HEK293 (cell line): ENCODE measurements at regions not wholly inside any gene's neighbourhood (a gene's known extent, or its start where the extent isn't known, plus 50 kb on each side); places are given as distances from the start of the nearest gene placed in this dataset.

Experiments used
- CTCF ChIA-PET: fragments of 350-600 bp; formaldehyde crosslinking; extraction: SDS; loops from one replicate; lab custom pipeline; 2021; ENCODE audit warnings: antibody characterized with exemption; lab: Yijun Ruan, JAX
- POLR2A ChIA-PET: fragments of 300-600 bp; formaldehyde crosslinking; extraction: SDS; loops from one replicate; lab custom pipeline; 2020; ENCODE audit warnings: antibody characterized with exemption, inconsistent platforms; lab: Yijun Ruan, JAX
- H3K27ac ChIP-seq: fragments of 200-500 bp; sonication (Bioruptor generic); 2 replicates; pipeline ENCODE4 v1.5.1; 2014; ENCODE audit warnings: low read depth, low read length, control low read depth, inconsistent platforms; ENCODE audit errors: extremely low read depth
- H3K36me3 ChIP-seq, 2 experiments: fragments of 200-500 bp in 1 of 2; sonication (Bioruptor generic) in 1 of 2; 1 replicate in 1 of 2; 2 replicates in 1 of 2; pipeline ENCODE4 v1.5.1; 2014 to 2017; ENCODE audit warnings: inconsistent platforms in 2 of 2, low read length in 2 of 2; ENCODE audit not compliant: control insufficient read depth in 2 of 2, insufficient read depth in 1 of 2
- H3K4me1 ChIP-seq: fragments of 200-500 bp; sonication (Bioruptor generic); 2 replicates; pipeline ENCODE4 v1.5.1; 2014; ENCODE audit warnings: mild to moderate bottlenecking, low read length, inconsistent platforms; ENCODE audit not compliant: control insufficient read depth, insufficient read depth
- H3K4me3 ChIP-seq: 2 replicates; pipeline ENCODE4 v1.5.1; 2011; ENCODE audit warnings: low read depth, mild to moderate bottlenecking, control low read depth, low read length, moderate library complexity
- H3K9me3 ChIP-seq: fragments of 200-500 bp; sonication (Bioruptor generic); 2 replicates; pipeline ENCODE4 v1.5.1; 2014; ENCODE audit warnings: low read depth, low read length, inconsistent platforms; ENCODE audit not compliant: control insufficient read depth, insufficient read depth
- PRDM1 ChIP-seq: fragments of 450-650 bp; formaldehyde crosslinking; IDR thresholded peaks from 2 replicates; pipeline ENCODE4; 2016; ENCODE audit warnings: missing biosample characterization, missing genetic modification characterization
- PRDM6 ChIP-seq: fragments of 450-650 bp; formaldehyde crosslinking; IDR thresholded peaks from 2 replicates; pipeline ENCODE4 v1.5.1; 2017; ENCODE audit warnings: missing biosample characterization, missing genetic modification characterization
- SCRT1 ChIP-seq: fragments of 450-650 bp; formaldehyde crosslinking; IDR thresholded peaks from 2 replicates; pipeline ENCODE4 v1.5.1; 2016; ENCODE audit warnings: missing biosample characterization, missing genetic modification characterization, borderline replicate concordance
- SCRT2 ChIP-seq: fragments of 450-650 bp; formaldehyde crosslinking; IDR thresholded peaks from 2 replicates; pipeline ENCODE4 v1.5.1; 2016; ENCODE audit warnings: missing biosample characterization, missing genetic modification characterization
- SP2 ChIP-seq: fragments of 450-650 bp; formaldehyde crosslinking; IDR thresholded peaks from 2 replicates; pipeline ENCODE4 v1.5.1; 2016; ENCODE audit warnings: missing biosample characterization, missing genetic modification characterization
- WT1 ChIP-seq: fragments of 450-650 bp; formaldehyde crosslinking; IDR thresholded peaks from 2 replicates; pipeline ENCODE4 v1.5.1; 2016; ENCODE audit warnings: missing biosample characterization, missing genetic modification characterization
- YY1 ChIP-seq: fragments of 450-650 bp; formaldehyde crosslinking; IDR thresholded peaks from 2 replicates; pipeline ENCODE4 v1.5.1; 2018; ENCODE audit warnings: missing biosample characterization, missing genetic modification characterization
- ZBTB20 ChIP-seq: fragments of 450-650 bp; formaldehyde crosslinking; IDR thresholded peaks from 2 replicates; pipeline ENCODE4 v1.5.1; 2016; ENCODE audit warnings: missing biosample characterization, missing genetic modification characterization
- ZEB2 ChIP-seq: fragments of 450-650 bp; formaldehyde crosslinking; IDR thresholded peaks from 2 replicates; pipeline ENCODE4 v1.5.1; 2016; ENCODE audit warnings: missing biosample characterization, missing genetic modification characterization
- ZFP41 ChIP-seq: fragments of 450-650 bp; formaldehyde crosslinking; IDR thresholded peaks from 2 replicates; pipeline ENCODE4 v1.5.1; 2016; ENCODE audit warnings: missing biosample characterization, missing genetic modification characterization, borderline replicate concordance
- ZIC2 ChIP-seq: fragments of 450-650 bp; formaldehyde crosslinking; IDR thresholded peaks from 2 replicates; pipeline ENCODE4 v1.5.1; 2016; ENCODE audit warnings: missing biosample characterization, missing genetic modification characterization
- ZNF16 ChIP-seq: fragments of 450-650 bp; formaldehyde crosslinking; IDR thresholded peaks from 2 replicates; pipeline ENCODE4 v1.5.1; 2016; ENCODE audit warnings: low read depth, missing biosample characterization, missing genetic modification characterization
- ZNF19 ChIP-seq: fragments of 450-650 bp; formaldehyde crosslinking; IDR thresholded peaks from 2 replicates; pipeline ENCODE4; 2016; ENCODE audit warnings: missing biosample characterization, missing genetic modification characterization, low read depth
- ZNF202 ChIP-seq: fragments of 450-650 bp; formaldehyde crosslinking; IDR thresholded peaks from 2 replicates; pipeline ENCODE4 v1.5.1; 2016; ENCODE audit warnings: missing biosample characterization, missing genetic modification characterization, borderline replicate concordance
- ZNF274 ChIP-seq, 2 experiments: fragments of 200-500 bp in 1 of 2; fragments of 450-650 bp in 1 of 2; sonication (Bioruptor generic) in 1 of 2; formaldehyde crosslinking in 1 of 2; IDR thresholded peaks; 2 replicates each; pipeline versions ENCODE4 v1.5.1 to v1.6.1; 2014 to 2016; ENCODE audit warnings: borderline replicate concordance in 1 of 2, inconsistent platforms in 1 of 2, low read length in 1 of 2, missing biosample characterization in 1 of 2, missing genetic modification characterization in 1 of 2
- ZNF292 ChIP-seq: fragments of 450-650 bp; formaldehyde crosslinking; IDR thresholded peaks from 2 replicates; pipeline ENCODE4 v1.5.1; 2016; ENCODE audit warnings: low read depth, missing biosample characterization, missing genetic modification characterization, borderline replicate concordance
- ZNF350 ChIP-seq: fragments of 450-650 bp; formaldehyde crosslinking; IDR thresholded peaks from 2 replicates; pipeline ENCODE4 v1.5.0; 2017; ENCODE audit warnings: missing biosample characterization, mild to moderate bottlenecking, missing genetic modification characterization
- ZNF394 ChIP-seq: fragments of 450-650 bp; formaldehyde crosslinking; IDR thresholded peaks from 2 replicates; pipeline ENCODE4 v1.5.1; 2016; ENCODE audit warnings: missing biosample characterization, missing genetic modification characterization, mild to moderate bottlenecking, moderate library complexity, borderline replicate concordance
- ZNF473 ChIP-seq: fragments of 450-650 bp; formaldehyde crosslinking; IDR thresholded peaks from 2 replicates; pipeline ENCODE4 v1.5.1; 2017; ENCODE audit warnings: missing biosample characterization, missing genetic modification characterization
- ZNF544 ChIP-seq: fragments of 450-650 bp; formaldehyde crosslinking; IDR thresholded peaks from 2 replicates; pipeline ENCODE4 v1.5.0; 2017; ENCODE audit warnings: missing biosample characterization, missing genetic modification characterization
- ZNF558 ChIP-seq: fragments of 450-650 bp; formaldehyde crosslinking; IDR thresholded peaks from 2 replicates; pipeline ENCODE4 v1.5.1; 2016; ENCODE audit warnings: missing biosample characterization, missing genetic modification characterization
- ZNF561 ChIP-seq: fragments of 450-650 bp; IDR thresholded peaks from 2 replicates; pipeline ENCODE4 v1.5.1; 2018; ENCODE audit warnings: missing biosample characterization, missing genetic modification characterization, borderline replicate concordance
- ZNF664 ChIP-seq: fragments of 450-650 bp; formaldehyde crosslinking; IDR thresholded peaks from 2 replicates; pipeline ENCODE4 v1.5.1; 2016; ENCODE audit warnings: missing biosample characterization, missing genetic modification characterization
- ZNF692 ChIP-seq: fragments of 450-650 bp; formaldehyde crosslinking; IDR thresholded peaks from 2 replicates; pipeline ENCODE4 v1.5.1; 2016; ENCODE audit warnings: missing biosample characterization, missing genetic modification characterization
- ZNF777 ChIP-seq: fragments of 450-650 bp; formaldehyde crosslinking; IDR thresholded peaks from 2 replicates; pipeline ENCODE4 v1.5.1; 2017; ENCODE audit warnings: missing biosample characterization, missing genetic modification characterization, borderline replicate concordance
- TF ChIP-seq, protein P1 (sequence below): fragments of 450-650 bp; formaldehyde crosslinking; IDR thresholded peaks from 2 replicates; pipeline ENCODE4 v1.5.1; 2016; ENCODE audit warnings: missing biosample characterization, missing genetic modification characterization, borderline replicate concordance

DNA sequence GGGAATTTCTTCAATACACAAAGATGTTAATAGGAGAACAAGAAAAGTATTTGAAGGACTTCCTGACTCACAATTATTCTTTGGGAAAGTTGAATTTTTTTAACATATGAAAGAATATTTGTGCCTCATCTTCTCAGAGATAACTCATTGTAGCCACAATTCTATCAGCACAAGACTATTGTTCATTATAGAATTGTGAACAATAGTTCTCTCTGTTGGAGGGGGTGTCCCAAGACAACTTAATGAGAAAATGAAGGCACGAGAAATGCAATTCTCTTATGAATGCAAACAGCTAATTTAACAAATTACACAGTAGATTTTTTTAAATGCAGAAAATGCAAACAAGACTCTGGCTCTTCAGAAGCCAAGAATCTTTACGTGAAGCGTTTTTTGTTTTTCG is 157.0 kb downstream of the BARD1 start (continued):
- TF ChIP-seq YY1 (tag by site-specific recombination) (no peak), WT1 (tag by site-specific recombination) (no peak), ZFP41 (no peak), ZNF350 (no peak), ZNF777 (tag by site-specific recombination) (no peak), SP2 (tag by site-specific recombination) (no peak), ZNF19 (tag by site-specific recombination) (no peak)
- TF ChIP-seq, all 188 proteins: peak for 0

- no peaks in the 10 kb centered on the region for H3K4me1 ChIP-seq
- no peak for TF ChIP-seq SCRT2
- TF ChIP-seq ZNF558 (tag by site-specific recombination): no peak
- no peak for TF ChIP-seq ZNF544 (tag by site-specific recombination)
- TF ChIP-seq ZNF202 (tag by site-specific recombination): no peak
- TF ChIP-seq, protein P1, sequence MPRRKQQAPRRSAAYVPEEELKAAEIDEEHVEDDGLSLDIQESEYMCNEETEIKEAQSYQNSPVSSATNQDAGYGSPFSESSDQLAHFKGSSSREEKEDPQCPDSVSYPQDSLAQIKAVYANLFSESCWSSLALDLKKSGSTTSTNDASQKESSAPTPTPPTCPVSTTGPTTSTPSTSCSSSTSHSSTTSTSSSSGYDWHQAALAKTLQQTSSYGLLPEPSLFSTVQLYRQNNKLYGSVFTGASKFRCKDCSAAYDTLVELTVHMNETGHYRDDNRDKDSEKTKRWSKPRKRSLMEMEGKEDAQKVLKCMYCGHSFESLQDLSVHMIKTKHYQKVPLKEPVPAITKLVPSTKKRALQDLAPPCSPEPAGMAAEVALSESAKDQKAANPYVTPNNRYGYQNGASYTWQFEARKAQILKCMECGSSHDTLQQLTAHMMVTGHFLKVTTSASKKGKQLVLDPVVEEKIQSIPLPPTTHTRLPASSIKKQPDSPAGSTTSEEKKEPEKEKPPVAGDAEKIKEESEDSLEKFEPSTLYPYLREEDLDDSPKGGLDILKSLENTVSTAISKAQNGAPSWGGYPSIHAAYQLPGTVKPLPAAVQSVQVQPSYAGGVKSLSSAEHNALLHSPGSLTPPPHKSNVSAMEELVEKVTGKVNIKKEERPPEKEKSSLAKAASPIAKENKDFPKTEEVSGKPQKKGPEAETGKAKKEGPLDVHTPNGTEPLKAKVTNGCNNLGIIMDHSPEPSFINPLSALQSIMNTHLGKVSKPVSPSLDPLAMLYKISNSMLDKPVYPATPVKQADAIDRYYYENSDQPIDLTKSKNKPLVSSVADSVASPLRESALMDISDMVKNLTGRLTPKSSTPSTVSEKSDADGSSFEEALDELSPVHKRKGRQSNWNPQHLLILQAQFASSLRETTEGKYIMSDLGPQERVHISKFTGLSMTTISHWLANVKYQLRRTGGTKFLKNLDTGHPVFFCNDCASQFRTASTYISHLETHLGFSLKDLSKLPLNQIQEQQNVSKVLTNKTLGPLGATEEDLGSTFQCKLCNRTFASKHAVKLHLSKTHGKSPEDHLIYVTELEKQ (tag by site-specific recombination): no peak
- no peak for TF ChIP-seq PRDM6 (tag by site-specific recombination)
- no peak for TF ChIP-seq ZIC2
- TF ChIP-seq ZEB2 (tag by site-specific recombination): no peak
- TF ChIP-seq ZNF394 (tag by site-specific recombination): no peak
- TF ChIP-seq ZBTB20 (tag by site-specific recombination): no peak
- no peak for TF ChIP-seq ZNF561 (tag by site-specific recombination)
- TF ChIP-seq PRDM1 (tag by site-specific recombination): no peak
- no peak for TF ChIP-seq ZNF292 (tag by site-specific recombination)
- TF ChIP-seq ZNF274 (IDR thresholded peaks at IDR 0.05; ENCODE audit: low read length): no peak
- no peak for TF ChIP-seq ZNF274 (tag by site-specific recombination; IDR thresholded peaks at IDR 0.05; ENCODE audit: borderline replicate concordance)
- no peak for TF ChIP-seq ZNF16 (tag by site-specific recombination)
- no peak for TF ChIP-seq ZNF692 (tag by site-specific recombination)
- TF ChIP-seq ZNF664 (tag by site-specific recombination): no peak
- no peak for TF ChIP-seq ZNF473 (tag by site-specific recombination)
- TF ChIP-seq SCRT1 (tag by site-specific recombination): no peak
- no peaks in the 10 kb centered on the region for H3K36me3 ChIP-seq
- ChIA-PET POLR2A (no interaction called here), CTCF (no interaction called here)
- H3K9me3 ChIP-seq: no peaks in the 10 kb centered on the region
- no peak overlapping the region for H3K27ac ChIP-seq
- H3K4me3 ChIP-seq: no peak overlapping the region
These were observed 158.0 kb downstream of the BARD1 start for GRCh38 chr2:214651451-214651850.
